Activated CD4-positive, alpha-beta T cell treated with anti-CD3 and anti-CD28 coated beads for 24 hours (primary cell): ENCODE measurements at regions not wholly inside any gene's neighbourhood (a gene's known extent, or its start where the extent isn't known, plus 50 kb on each side); places are given as distances from the start of the nearest gene placed in this dataset.

Experiments
- DNase-seq, 2 donors: peaks; one replicate each; pipeline ENCODE4 v3.0.0-alpha.2; 2020; ENCODE audit warnings: low read depth in 2 of 2

GRCh38 chr6:115720900-115721299, 339.8 kb downstream of the FRK start:
- no peak for DNase-seq

- no peak for DNase-seq
Observed at GRCh38 chr6:115717472-115717871, 343.2 kb downstream of the FRK start.

DNA sequence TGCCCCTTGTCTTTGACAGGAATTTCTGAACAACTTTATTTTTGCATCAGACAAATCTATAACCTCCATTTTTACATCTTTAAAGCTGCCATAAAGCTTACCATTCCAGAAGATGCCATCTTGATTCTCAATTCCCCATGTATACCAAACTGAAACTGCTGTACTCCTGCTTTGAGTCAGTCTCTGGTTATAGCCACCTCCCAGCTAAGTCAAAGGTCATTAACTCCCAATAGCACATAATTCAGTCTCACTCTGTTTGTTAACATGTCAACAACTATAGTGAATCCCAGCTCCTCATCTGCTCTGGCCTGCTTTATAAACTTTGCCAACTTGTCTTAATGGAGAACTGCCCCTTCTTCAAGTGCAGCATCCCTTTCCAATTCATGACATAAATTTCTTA, 343.6 kb downstream of the FRK start:
- no peak for DNase-seq

DNA sequence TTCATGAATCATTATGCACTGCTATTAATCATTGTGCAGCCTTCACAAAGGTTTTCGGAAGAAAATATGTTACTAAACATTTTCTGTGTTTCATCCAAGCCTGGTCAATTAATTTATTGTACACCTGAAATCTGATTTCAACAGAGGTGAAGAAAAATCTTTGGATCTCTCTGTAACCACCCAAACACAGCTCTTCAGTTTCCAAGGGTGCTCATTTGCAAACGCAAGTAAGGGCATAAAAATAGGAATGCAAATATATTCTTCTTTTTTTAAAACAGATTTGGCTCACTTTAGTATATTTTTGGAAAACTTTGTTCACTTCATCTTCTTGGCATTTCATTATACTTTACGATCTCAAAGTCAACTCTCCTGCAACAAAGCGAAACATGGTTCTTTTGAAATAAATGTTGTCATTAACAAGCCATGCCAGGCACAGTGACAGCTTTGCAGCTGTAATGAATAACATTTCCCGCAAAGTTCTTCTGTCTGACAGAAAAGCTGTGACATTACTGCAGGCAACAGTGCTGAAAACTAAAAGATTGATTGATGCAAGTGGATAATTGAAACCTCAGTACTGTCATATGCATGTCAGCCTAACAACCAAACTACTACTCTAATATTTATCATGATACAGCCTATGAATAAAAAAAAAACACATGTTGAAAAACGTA, 348.3 kb downstream of the FRK start:
- no peak for DNase-seq

DNA sequence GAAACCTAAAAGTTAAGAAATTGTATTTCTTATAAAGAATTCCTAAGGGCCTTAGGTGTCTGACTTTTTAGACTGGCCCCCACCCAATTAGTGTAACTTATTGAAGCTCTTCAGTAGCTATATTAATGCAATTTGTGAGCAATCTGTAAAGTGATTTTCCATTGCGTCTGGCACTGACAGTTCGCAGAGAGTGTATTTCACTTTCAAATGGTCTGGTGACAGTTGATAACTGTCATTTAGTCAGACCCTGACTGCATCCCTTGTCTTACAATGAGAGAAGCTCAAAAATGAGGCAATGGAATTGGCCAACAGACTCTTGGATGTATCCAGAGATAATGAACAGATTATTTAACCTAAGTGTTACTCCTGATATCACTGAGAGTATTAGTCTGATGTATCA, 351.8 kb downstream of the FRK start:
- no peak for DNase-seq

- DNase-seq = no peak
Observed at GRCh38 chr6:115706981-115707380, 353.7 kb downstream of the FRK start.

DNA sequence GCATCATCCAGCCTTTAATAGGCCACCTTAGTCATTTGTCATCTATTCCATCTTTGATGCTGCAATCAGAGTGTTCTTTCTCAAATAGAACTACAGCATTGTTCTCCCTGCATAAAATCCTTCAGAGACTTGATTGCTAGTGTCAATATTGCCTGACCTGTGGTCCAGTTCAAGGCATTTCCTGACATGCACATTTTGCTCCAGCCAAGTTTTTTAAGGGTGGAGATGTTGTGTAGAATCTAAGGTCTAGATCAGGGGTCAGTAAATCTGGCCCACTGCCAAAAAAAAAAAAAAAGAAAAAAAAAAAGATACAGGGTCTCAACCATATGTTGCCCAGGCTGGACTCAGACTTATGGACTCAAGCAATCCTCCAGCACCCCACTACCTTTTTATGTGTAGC, 354.4 kb downstream of the FRK start:
- no peak for DNase-seq

- DNase-seq = no peak
Observed at GRCh38 chr6:115704028-115704427, 356.7 kb downstream of the FRK start.

- DNase-seq = no peak
Observed at GRCh38 chr6:115691433-115691832, 369.3 kb downstream of the FRK start.

DNA sequence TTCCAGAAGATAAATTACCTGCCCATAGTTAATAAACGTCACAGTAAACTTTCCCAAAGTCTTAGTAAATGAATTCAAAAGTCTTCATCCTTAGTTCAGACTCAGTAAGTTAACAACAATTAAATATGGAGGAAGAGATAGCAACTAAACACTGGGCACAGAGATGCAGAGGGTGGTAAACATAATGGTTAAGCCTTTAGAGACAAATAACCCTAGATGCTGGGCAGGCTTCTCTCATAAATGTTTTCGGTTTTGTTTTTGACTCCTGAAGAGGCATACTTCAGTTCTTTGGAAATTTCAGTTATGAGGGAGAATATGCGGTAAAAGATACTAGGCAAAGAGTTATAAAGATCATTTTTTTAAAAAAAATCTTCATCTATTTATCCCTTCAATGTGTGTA, 369.8 kb downstream of the FRK start:
- no peak for DNase-seq

DNA sequence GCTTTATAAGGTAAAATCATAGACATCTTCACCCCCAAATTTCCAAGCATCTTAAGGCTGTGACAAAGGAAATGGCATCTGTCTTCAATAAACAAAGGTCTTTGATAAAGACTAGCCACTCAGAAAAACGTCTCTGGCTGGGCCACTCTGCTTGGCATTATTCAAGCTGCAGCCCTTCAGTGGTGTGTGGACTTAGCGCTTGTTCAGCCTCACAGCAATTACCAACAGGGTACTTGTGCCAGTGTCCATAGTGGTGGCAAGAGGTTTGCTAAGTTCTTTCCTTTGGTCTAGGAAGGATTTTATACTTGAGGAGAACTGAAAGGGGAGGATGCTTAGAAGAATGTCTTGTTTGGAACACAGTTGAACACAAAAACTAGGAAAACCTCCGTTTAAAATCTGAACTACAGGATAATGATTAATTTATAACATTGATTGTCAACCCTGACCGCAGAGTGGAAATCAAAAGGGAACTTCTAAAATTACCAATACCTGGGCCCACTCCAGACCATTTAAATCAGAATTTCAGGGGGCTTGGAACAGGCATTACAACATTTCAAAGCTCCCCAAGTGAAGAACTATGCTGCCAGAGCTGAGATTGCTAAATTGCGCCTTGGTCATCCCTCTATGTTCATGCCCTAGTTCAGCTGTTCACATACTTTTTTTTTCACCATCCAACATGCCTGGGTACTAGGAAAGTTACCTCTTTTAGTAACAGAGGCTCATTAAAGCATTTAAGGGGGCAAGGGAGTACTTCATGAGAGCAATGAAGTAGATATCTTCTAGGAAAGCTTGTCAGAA, 378.5 kb downstream of the FRK start:
- DNase-seq = no peak

DNA sequence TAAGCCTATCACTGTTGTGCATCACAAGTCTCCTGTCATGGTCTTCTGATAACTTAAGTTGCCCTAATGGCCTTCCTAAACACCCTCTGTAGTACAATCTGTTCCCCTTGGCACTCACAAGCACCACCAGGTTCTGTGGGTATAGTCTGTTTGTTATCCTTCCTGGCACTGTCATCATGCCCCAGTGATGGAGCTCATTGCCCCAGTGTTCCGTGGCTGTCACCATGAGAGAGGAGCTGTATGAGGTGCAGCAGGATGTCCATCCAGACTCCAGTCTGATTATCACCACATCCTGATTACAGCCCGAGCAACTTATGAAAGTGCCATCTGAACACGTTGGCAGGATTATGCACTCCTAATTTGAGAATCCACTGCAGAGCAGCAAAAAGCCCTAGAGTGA, 380.1 kb downstream of the FRK start:
- DNase-seq = no peak

DNA sequence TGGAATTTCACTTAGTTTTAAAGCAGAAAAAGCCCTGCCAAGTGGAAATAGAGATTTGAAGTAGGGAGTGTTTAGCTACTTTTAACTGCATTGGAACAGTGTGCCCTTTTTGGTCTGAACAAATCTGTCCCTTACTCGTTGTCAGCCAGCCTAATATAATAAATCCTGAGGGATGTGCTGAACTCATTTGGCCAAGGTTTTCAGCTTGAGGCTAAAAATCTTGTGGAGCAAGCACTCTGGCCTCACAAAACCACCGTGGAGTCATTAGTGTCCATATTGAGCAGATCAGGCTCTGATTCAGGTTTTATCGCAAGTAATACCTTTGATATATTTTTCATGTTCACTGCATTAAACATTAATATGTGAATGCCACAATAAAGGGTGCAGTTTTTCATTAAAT, 383.5 kb downstream of the FRK start:
- no peak for DNase-seq

GRCh38 chr6:115675443-115675842, 385.2 kb downstream of the FRK start:
- no peak for DNase-seq

DNA sequence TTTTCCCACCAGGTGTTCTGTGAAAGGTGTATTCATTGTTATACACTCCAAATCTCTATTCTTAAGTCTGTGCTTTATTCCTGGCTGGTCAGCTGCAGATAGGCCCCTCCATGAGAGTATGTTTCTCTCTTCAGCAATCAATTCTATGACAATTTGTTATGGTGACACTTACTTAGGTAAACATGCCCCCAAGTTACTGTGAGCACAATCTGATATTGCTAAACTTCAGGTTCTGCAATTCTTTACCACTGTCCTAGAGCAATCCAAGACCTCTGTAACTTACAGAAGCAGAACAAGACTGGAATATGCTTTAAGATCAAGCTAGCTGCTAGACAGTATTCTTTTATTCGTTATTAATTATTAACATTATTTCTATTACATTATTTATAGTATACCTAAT, 391.9 kb downstream of the FRK start:
- DNase-seq = no peak

- no peak for DNase-seq
Observed at GRCh38 chr6:115668211-115668610, 392.5 kb downstream of the FRK start.

DNA sequence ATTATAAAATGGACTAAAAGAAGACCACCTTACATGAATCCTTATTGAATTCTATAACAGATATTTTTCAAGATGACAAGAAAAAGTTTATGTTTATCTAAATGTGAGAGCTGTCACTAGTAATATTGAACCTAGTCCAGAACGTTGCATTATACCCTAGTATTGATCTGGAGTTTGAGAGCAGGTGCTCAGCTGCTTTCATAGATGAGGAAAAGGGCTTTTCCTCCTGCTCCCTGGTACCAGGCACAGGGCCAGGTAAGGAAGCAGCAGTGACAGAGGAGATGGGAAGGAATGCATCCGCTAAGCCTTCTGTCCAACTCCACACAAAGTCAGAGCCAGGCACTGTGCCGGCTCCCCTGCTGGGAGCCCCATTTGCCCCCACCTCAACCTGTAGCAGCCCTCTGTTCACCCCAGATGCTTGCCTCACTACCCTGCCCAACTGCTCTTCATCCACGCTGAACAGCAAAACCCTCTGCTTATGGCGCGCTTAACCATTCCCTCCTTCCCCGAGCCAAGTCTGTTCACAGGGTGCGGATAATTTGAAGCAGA, 393.1 kb downstream of the FRK start:
- no peak for DNase-seq

DNA sequence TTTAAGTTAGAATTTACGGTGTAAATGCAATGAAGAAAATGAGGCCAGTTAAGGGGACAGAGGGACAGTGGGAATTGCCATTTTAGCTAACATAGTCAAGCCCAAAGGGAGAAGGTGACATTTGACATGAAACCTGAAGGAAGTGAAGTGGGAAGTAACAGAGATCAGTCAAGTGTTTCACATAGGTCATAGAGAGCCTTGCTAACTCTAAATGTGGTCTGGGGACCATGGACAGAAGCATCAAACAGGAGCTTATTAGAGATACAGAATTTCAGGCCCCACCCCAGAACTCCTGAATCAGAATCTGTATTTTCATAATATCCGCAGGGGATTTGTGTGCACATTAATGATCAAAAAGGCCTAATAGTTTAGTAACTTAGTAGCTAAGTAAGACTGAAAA, 393.7 kb downstream of the FRK start:
- no peak for DNase-seq

- DNase-seq = no peak
Observed at GRCh38 chr6:115665310-115665709, 395.4 kb downstream of the FRK start.

GRCh38 chr6:115663681-115664080, 397.0 kb downstream of the FRK start:
- no peak for DNase-seq

GRCh38 chr6:115643762-115644161, 416.9 kb downstream of the FRK start:
- no peak for DNase-seq

DNA sequence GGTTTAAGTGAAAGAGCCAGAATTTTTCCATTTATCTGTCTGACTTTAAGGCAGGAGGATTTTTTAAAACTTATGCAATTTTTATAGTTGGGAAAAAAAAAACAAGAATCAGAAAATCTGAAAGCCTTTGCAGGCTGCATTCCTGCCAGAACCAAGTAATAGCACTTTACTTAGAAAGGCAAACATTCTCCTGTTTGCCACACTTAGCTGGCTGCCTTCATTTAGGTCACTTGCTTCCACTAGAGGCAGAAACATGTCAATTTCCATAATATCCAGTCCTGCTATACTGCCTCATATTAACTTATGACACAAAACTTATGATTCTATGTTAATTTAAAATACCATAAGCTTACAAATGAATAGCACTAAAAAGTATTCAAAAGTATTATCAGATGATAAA, 425.8 kb downstream of the FRK start:
- no peak for DNase-seq

DNA sequence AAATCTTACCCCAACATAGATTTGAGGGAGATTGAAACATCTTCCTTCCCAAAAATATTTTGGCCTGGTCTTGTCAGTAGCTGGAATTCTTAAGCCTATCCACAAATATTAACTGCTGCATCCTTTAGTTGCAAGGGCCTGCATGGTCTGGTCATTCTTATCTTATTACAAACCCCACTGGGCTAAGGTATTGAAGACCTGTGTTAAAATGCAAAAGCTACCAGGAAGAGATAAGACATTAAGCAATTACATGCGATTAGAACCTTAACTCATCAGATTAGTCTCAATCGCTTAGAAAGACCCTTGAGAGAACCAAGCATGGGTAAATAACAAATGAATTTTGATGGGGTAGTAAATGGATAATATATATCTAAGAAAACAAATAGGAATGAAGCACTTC, 426.6 kb downstream of the FRK start:
- no peak for DNase-seq
